ENCODE measurements at regions not wholly inside any gene's neighbourhood (a gene's known extent, or its start where the extent isn't known, plus 50 kb on each side); places are given as distances from the start of the nearest gene placed in this dataset.

- H3K36me3 Mint-ChIP-seq: no peaks in the 10 kb centered on the region
- H3K27ac Mint-ChIP-seq: no peak overlapping the region
- H3K4me1 Mint-ChIP-seq: no peaks in the 10 kb centered on the region
- ATAC-seq: no peak
- H3K27me3 Mint-ChIP-seq: no peaks in the 10 kb centered on the region
- H3K4me3 Mint-ChIP-seq: no peak overlapping the region
- peaks cover 15% of the 10 kb centered on the region for H3K9me3 Mint-ChIP-seq
Measured at GRCh38 chr13:83423861-83424260, 458.4 kb downstream of the SLITRK1 start.

DNA sequence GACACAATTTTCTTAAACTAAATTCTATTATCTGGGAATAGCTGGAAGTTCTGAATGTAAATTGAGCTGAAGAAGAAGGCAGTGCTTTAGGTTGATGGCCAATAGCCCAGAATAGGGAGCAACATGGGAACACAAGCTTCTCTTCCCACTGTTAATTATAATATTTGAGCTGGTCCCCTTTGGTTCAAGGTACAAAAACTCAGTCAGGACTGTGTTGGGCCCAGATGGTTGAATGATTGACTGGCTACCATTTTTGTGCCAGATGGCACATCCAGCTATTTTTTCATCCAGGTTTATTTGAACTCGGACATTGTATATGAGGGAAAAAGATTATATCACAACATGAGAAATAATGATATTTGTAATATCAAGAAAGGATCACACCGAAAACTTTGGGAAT, 458.9 kb downstream of the SLITRK1 start:
- H3K4me1 Mint-ChIP-seq: no peaks in the 10 kb centered on the region
- H3K9me3 Mint-ChIP-seq: peaks cover 15% of the 10 kb centered on the region
- no peaks in the 10 kb centered on the region for H3K36me3 Mint-ChIP-seq
- no peak overlapping the region for H3K27ac Mint-ChIP-seq
- H3K27me3 Mint-ChIP-seq: no peaks in the 10 kb centered on the region
- H3K4me3 Mint-ChIP-seq: no peak overlapping the region
- ATAC-seq: no peak

DNA sequence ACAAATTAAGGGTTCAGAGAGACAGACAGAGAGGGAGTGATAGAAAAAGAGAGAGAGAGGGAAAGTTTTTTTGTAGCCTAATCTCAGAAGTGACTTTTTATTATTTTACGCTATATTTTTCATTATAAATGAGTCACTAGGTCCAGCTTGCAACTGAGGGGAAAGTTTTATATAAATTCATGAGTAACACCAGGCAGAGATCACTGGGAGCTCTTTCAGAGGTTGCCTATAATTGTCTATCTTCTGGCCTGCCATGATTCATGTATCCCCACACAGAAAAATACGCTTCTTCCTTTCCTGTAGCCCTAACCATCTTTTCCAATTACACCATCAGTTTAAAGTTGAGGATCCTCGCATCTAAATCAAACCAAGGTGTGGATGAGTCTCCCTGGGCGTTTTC, 467.9 kb downstream of the SLITRK1 start:
- Mint-ChIP-seq H3K36me3 (no peaks in the 10 kb centered on the region), H3K9me3 (peaks cover 6% of the 10 kb centered on the region), H3K4me1 (no peaks in the 10 kb centered on the region), H3K4me3 (no peak overlapping the region), H3K27ac (no peak overlapping the region), H3K27me3 (no peaks in the 10 kb centered on the region)
- no peak for ATAC-seq

- H3K27ac Mint-ChIP-seq: no peak overlapping the region
- no peak overlapping the region for H3K4me3 Mint-ChIP-seq
- H3K9me3 Mint-ChIP-seq: no peaks in the 10 kb centered on the region
- ATAC-seq: no peak
- H3K27me3 Mint-ChIP-seq: no peaks in the 10 kb centered on the region
- no peaks in the 10 kb centered on the region for H3K36me3 Mint-ChIP-seq
- H3K4me1 Mint-ChIP-seq: no peaks in the 10 kb centered on the region
Measured at GRCh38 chr13:83386609-83387008, 495.7 kb downstream of the SLITRK1 start.

GRCh38 chr13:83378908-83379307, 503.4 kb downstream of the SLITRK1 start:
- H3K27ac Mint-ChIP-seq: no peak overlapping the region
- no peak overlapping the region for H3K4me3 Mint-ChIP-seq
- ATAC-seq: no peak
- peaks cover 3% of the 10 kb centered on the region for H3K9me3 Mint-ChIP-seq
- no peaks in the 10 kb centered on the region for H3K27me3 Mint-ChIP-seq
- no peaks in the 10 kb centered on the region for H3K4me1 Mint-ChIP-seq
- H3K36me3 Mint-ChIP-seq: no peaks in the 10 kb centered on the region

- Mint-ChIP-seq H3K36me3 (no peaks in the 10 kb centered on the region), H3K9me3 (peaks cover 6% of the 10 kb centered on the region)
- no peak for ATAC-seq
Measured at GRCh38 chr13:83377491-83377890, 504.8 kb downstream of the SLITRK1 start.

DNA sequence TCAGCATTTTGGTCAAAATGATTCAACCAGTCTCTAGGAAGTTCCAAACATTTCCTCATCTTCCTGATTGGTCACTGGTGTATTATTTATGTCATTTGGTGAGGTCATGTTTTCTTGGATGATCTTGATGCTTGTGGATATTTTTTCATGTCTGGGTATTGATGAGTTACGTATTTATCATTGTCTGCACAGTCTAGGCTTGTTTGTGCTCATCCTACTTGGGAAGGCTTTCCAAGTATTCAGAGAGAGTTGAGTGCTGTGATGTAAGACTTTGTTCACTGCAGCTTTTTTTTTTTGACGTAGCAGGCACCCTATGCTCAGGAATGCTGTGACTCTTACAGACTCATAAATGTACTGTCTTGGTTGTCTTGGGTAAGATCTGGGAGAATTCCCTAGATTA, 509.5 kb downstream of the SLITRK1 start:
- Mint-ChIP-seq H3K36me3 (no peaks in the 10 kb centered on the region), H3K27ac (no peak overlapping the region), H3K9me3 (peaks cover 8% of the 10 kb centered on the region), H3K27me3 (no peaks in the 10 kb centered on the region), H3K4me3 (no peak overlapping the region), H3K4me1 (no peaks in the 10 kb centered on the region)
- ATAC-seq: no peak

More at GRCh38 chr13:83377491-83377890, 504.8 kb downstream of the SLITRK1 start:
- no peaks in the 10 kb centered on the region for H3K4me1 Mint-ChIP-seq
- H3K27me3 Mint-ChIP-seq: no peaks in the 10 kb centered on the region
- H3K4me3 Mint-ChIP-seq: no peak overlapping the region
- no peak overlapping the region for H3K27ac Mint-ChIP-seq

DNA sequence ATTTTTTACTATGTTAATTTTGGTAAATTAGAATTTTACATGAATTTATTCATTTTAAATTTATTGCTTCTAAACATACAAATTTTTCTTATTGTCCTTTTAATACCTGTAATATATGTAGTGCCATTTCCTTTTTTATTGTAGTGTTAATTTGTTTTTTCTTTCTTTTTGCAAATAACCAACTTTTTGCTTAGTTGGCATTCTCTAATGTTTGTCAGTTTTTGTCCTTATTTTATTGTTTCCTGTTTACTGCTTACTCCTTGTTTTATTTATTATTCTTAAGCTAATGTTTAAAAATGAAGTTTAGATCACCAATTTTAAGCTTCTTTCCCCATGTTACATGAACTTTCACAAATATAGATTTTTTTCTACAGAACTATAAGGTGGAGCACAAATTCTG, 516.6 kb downstream of the SLITRK1 start:
- Mint-ChIP-seq H3K9me3 (peaks cover 5% of the 10 kb centered on the region), H3K27ac (no peak overlapping the region), H3K27me3 (no peaks in the 10 kb centered on the region), H3K4me3 (no peak overlapping the region), H3K4me1 (no peaks in the 10 kb centered on the region), H3K36me3 (no peaks in the 10 kb centered on the region)
- ATAC-seq: no peak

DNA sequence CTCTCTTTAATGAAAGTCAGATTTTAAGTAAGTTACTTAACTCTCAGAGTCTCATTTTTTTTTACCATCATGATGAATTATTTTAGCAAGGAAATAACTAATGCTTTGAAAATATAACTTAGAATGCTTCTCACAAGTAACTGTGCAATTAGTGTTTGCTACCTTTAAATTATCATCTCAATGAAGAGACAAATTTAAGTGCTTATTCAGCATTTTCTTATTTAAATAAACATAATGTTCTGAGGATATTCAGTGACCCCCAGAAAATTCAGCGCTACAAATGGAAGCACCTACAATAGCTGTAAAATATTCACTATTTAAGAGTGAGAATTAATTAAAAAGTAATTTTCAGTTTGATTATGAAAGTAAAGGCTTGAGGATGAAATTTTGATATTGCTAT, 527.2 kb downstream of the SLITRK1 start:
- no peaks in the 10 kb centered on the region for H3K27me3 Mint-ChIP-seq
- H3K27ac Mint-ChIP-seq: no peak overlapping the region
- no peak for ATAC-seq
- H3K36me3 Mint-ChIP-seq: no peaks in the 10 kb centered on the region
- H3K4me3 Mint-ChIP-seq: no peak overlapping the region
- H3K4me1 Mint-ChIP-seq: no peaks in the 10 kb centered on the region
- peaks cover 3% of the 10 kb centered on the region for H3K9me3 Mint-ChIP-seq

- Mint-ChIP-seq H3K36me3 (no peaks in the 10 kb centered on the region), H3K9me3 (peaks cover 3% of the 10 kb centered on the region), H3K27me3 (no peaks in the 10 kb centered on the region), H3K27ac (no peak overlapping the region), H3K4me1 (no peaks in the 10 kb centered on the region), H3K4me3 (no peak overlapping the region)
- no peak for ATAC-seq
Measured at GRCh38 chr13:83352391-83352790, 529.9 kb downstream of the SLITRK1 start.

DNA sequence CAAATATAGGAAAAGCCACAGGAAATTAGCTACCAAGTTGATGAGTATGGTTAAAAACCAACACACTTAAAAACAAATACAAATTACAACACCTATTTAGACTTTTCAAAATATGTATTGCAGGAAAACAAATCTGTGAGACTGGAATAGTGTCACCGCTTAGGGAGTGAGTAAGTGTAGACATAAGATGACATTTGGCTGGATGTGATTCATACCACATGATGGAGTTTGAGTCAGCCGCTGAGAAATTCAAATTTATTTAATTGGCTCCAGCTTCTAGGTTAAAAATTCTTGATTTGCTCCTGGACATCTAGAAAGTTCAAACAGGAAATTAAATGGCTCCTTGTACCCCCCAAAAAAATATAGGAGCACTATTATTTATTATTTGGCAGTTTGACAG, 531.7 kb downstream of the SLITRK1 start:
- Mint-ChIP-seq H3K27ac (no peak overlapping the region), H3K9me3 (peaks cover 10% of the 10 kb centered on the region), H3K27me3 (no peaks in the 10 kb centered on the region), H3K4me3 (no peak overlapping the region), H3K4me1 (no peaks in the 10 kb centered on the region), H3K36me3 (no peaks in the 10 kb centered on the region)
- no peak for ATAC-seq

GRCh38 chr13:83344518-83344917, 537.8 kb downstream of the SLITRK1 start:
- ATAC-seq: no peak
- Mint-ChIP-seq H3K27me3 (no peaks in the 10 kb centered on the region), H3K27ac (no peak overlapping the region), H3K4me1 (no peaks in the 10 kb centered on the region), H3K9me3 (peaks cover 9% of the 10 kb centered on the region), H3K4me3 (no peak overlapping the region), H3K36me3 (no peaks in the 10 kb centered on the region)

DNA sequence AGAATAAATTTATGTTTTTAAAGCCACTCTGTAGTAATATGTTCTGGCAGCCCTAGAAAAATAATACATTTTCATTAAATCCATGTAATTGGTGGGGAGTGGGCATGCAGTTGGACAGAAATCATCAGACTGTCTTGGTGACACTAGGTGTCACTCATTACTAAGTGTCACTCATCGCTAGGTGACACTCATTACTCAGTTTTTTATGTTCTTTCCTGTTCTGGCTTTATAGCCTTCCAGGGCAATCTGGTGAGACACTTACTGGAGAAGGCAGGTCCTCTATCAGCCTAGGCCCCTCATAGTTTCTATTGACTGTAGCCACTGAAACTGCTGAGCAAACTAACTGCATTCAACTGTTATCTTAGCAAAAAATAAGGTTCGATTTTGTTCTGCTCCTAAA, 542.1 kb downstream of the SLITRK1 start:
- H3K27ac Mint-ChIP-seq: no peak overlapping the region
- H3K36me3 Mint-ChIP-seq: no peaks in the 10 kb centered on the region
- no peak overlapping the region for H3K4me3 Mint-ChIP-seq
- peaks cover 2% of the 10 kb centered on the region for H3K9me3 Mint-ChIP-seq
- no peaks in the 10 kb centered on the region for H3K4me1 Mint-ChIP-seq
- H3K27me3 Mint-ChIP-seq: no peaks in the 10 kb centered on the region
- ATAC-seq: no peak

GRCh38 chr13:83333614-83334388, 548.5 kb downstream of the SLITRK1 start:
- no peak for ATAC-seq
- no peaks in the 10 kb centered on the region for H3K36me3 Mint-ChIP-seq
- no peak overlapping the region for H3K27ac Mint-ChIP-seq
- H3K4me1 Mint-ChIP-seq: no peaks in the 10 kb centered on the region
- no peaks in the 10 kb centered on the region for H3K27me3 Mint-ChIP-seq
- no peak overlapping the region for H3K4me3 Mint-ChIP-seq
- H3K9me3 Mint-ChIP-seq: peaks cover 12% of the 10 kb centered on the region

DNA sequence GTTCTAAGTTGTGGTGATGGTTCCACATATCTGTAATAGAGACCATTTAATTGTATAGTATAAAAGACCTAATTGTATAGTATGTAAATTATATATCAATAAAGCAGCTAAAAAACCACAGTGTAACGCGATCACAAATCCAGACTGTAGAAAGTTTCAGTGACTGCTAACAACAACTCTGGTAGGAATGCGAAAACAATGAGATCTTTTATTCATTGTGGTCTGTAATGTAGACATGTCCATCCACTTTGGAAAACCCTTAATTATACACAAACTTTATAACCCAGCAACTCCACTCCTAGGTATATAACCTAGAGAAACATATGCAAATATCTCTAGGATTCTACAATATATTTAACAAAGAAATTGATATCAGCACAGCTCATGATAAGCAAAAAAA, 549.5 kb downstream of the SLITRK1 start:
- no peaks in the 10 kb centered on the region for H3K27me3 Mint-ChIP-seq
- ATAC-seq: no peak
- H3K36me3 Mint-ChIP-seq: no peaks in the 10 kb centered on the region
- peaks cover 14% of the 10 kb centered on the region for H3K9me3 Mint-ChIP-seq
- no peak overlapping the region for H3K4me3 Mint-ChIP-seq
- no peak overlapping the region for H3K27ac Mint-ChIP-seq
- no peaks in the 10 kb centered on the region for H3K4me1 Mint-ChIP-seq

- no peak for ATAC-seq
- H3K4me1 Mint-ChIP-seq: no peaks in the 10 kb centered on the region
- no peaks in the 10 kb centered on the region for H3K36me3 Mint-ChIP-seq
- H3K27me3 Mint-ChIP-seq: no peaks in the 10 kb centered on the region
- no peak overlapping the region for H3K4me3 Mint-ChIP-seq
- H3K27ac Mint-ChIP-seq: no peak overlapping the region
- H3K9me3 Mint-ChIP-seq: peaks cover 18% of the 10 kb centered on the region
Measured at GRCh38 chr13:83327091-83327490, 555.2 kb downstream of the SLITRK1 start.
